MM.1S (cell line): ENCODE measurements at regions not wholly inside any gene's neighbourhood (a gene's known extent, or its start where the extent isn't known, plus 50 kb on each side); places are given as distances from the start of the nearest gene placed in this dataset.
"Not testable (repeated sequence)": the region's sequence is repeated elsewhere in the genome, so short reads cannot be mapped to it uniquely, and the experiment has no call there.

ENCODE experiments used
- DNase-seq: peaks from one replicate; pipeline ENCODE4 v3.0.0-alpha.2; 2015
- H2AFZ ChIP-seq: fragments of 300-600 bp; sonication (generic); 2 replicates; pipeline ENCODE4 v1.6.0; 2016; ENCODE audit warnings: antibody characterized with exemption, low read length
- H3F3A ChIP-seq: fragments of 300-600 bp; sonication (generic); 2 replicates; pipeline ENCODE4 v1.6.1; 2016; ENCODE audit warnings: mild to moderate bottlenecking, antibody characterized with exemption, low read length, moderate library complexity, mixed read lengths; ENCODE audit not compliant: insufficient read depth
- H3K27ac ChIP-seq: fragments of 300-600 bp; sonication (generic); 2 replicates; pipeline ENCODE4 v1.5.1; 2016; ENCODE audit warnings: mild to moderate bottlenecking, low read length
- H3K27me3 ChIP-seq: fragments of 300-600 bp; sonication (generic); replicated peaks from 2 replicates; pipeline ENCODE4 v1.6.0; 2016; ENCODE audit warnings: low read length; ENCODE audit not compliant: insufficient read depth
- H3K36me3 ChIP-seq: fragments of 300-600 bp; sonication (generic); replicated peaks from 2 replicates; pipeline ENCODE4 v1.6.1; 2016; ENCODE audit warnings: mild to moderate bottlenecking, low read length, mixed read lengths; ENCODE audit not compliant: insufficient read depth
- H3K4me1 ChIP-seq: fragments of 300-600 bp; sonication (generic); 2 replicates; pipeline ENCODE4 v1.6.1; 2016; ENCODE audit warnings: low read length, mixed read lengths
- H3K4me2 ChIP-seq: fragments of 300-600 bp; sonication (generic); 2 replicates; pipeline ENCODE4 v1.6.0; 2016; ENCODE audit warnings: low read depth, low read length
- H3K4me3 ChIP-seq: fragments of 300-600 bp; sonication (generic); 2 replicates; pipeline ENCODE4 v1.5.1; 2016; ENCODE audit warnings: low read length, mixed read lengths
- H3K79me2 ChIP-seq: fragments of 300-600 bp; sonication (generic); 2 replicates; pipeline ENCODE4 v1.6.1; 2016; ENCODE audit warnings: mixed run types, low read length, mixed read lengths
- H3K9ac ChIP-seq: fragments of 300-600 bp; sonication (generic); 2 replicates; pipeline ENCODE4 v1.6.1; 2016; ENCODE audit warnings: low read length, mixed read lengths
- H3K9me2 ChIP-seq: fragments of 300-600 bp; sonication (generic); replicated peaks from 2 replicates; pipeline ENCODE4 v1.6.1; 2016; ENCODE audit warnings: mild to moderate bottlenecking, low read length, mixed read lengths; ENCODE audit not compliant: insufficient read depth
- H3K9me3 ChIP-seq: fragments of 300-600 bp; sonication (generic); replicated peaks from 2 replicates; pipeline ENCODE4 v1.6.1; 2016; ENCODE audit warnings: mild to moderate bottlenecking, low read length, mixed read lengths; ENCODE audit not compliant: insufficient read depth
- H4K20me1 ChIP-seq: fragments of 300-600 bp; sonication (generic); 2 replicates; pipeline ENCODE4 v1.6.1; 2016; ENCODE audit warnings: mild to moderate bottlenecking, low read length, moderate library complexity, mixed read lengths; ENCODE audit not compliant: insufficient read depth
- CTCF ChIP-seq: fragments of 300-600 bp; sonication (generic); IDR thresholded peaks from 2 replicates; pipeline ENCODE4 v1.5.1; 2016; ENCODE audit warnings: antibody characterized with exemption, low read length, mixed read lengths
- EZH2 ChIP-seq: fragments of 300-600 bp; sonication (generic); optimal IDR thresholded peaks from 2 replicates; pipeline ENCODE3; 2017; ENCODE audit warnings: low read depth, mild to moderate bottlenecking, antibody characterized with exemption, low read length, mixed read lengths
- EZH2phosphoT487 ChIP-seq: fragments of 300-600 bp; sonication (generic); IDR thresholded peaks from 2 replicates; pipeline ENCODE4 v1.6.1; 2018; ENCODE audit warnings: antibody characterized with exemption, low read length

GRCh38 chr10:109237050-109237449 is 686.3 kb downstream of the XPNPEP1 start:
- Histone ChIP-seq H3K27ac (no peak overlapping the region), H3K4me1 (no peaks in the 10 kb centered on the region), H3K9me2 (no peaks in the 10 kb centered on the region), H4K20me1 (no peaks in the 10 kb centered on the region), H3F3A (no peaks in the 10 kb centered on the region), H3K36me3 (no peaks in the 10 kb centered on the region), H2AFZ (no peak overlapping the region), H3K4me2 (no peak overlapping the region), H3K27me3 (no peaks in the 10 kb centered on the region), H3K4me3 (no peak overlapping the region), H3K79me2 (no peaks in the 10 kb centered on the region), H3K9ac (no peak overlapping the region), H3K9me3 (no peaks in the 10 kb centered on the region)
- no peak for DNase-seq
- TF ChIP-seq CTCF = no peak
- no peak for TF ChIP-seq EZH2phosphoT487
- no peak for TF ChIP-seq EZH2

DNA sequence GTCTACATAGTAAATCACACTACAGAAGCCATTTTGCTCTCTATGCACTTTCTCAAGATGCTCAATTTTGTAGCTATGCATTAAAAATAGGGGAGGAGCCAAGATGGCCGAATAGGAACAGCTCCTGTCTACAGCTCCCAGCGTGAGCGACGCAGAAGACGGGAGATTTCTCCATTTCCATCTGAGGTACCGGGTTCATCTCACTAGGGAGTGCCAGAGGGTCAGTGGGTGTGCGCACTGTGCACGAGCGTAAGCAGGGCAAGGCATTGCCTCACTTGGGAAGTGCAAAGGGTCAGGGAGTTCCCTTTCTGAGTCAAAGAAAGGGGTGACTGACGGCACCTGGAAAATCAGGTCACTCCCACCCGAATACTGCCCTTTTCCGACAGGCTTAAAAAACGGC is 699.8 kb downstream of the XPNPEP1 start:
- not testable (repeated sequence) for H3K4me3 ChIP-seq, H2AFZ ChIP-seq, DNase-seq, H3K4me2 ChIP-seq, H3K9ac ChIP-seq, H3K27ac ChIP-seq, H4K20me1 ChIP-seq, H3K36me3 ChIP-seq, H3K9me2 ChIP-seq, H3F3A ChIP-seq, H3K27me3 ChIP-seq, H3K79me2 ChIP-seq, H3K9me3 ChIP-seq
- H3K4me1 ChIP-seq = peaks cover 15% of the 10 kb centered on the region

DNA sequence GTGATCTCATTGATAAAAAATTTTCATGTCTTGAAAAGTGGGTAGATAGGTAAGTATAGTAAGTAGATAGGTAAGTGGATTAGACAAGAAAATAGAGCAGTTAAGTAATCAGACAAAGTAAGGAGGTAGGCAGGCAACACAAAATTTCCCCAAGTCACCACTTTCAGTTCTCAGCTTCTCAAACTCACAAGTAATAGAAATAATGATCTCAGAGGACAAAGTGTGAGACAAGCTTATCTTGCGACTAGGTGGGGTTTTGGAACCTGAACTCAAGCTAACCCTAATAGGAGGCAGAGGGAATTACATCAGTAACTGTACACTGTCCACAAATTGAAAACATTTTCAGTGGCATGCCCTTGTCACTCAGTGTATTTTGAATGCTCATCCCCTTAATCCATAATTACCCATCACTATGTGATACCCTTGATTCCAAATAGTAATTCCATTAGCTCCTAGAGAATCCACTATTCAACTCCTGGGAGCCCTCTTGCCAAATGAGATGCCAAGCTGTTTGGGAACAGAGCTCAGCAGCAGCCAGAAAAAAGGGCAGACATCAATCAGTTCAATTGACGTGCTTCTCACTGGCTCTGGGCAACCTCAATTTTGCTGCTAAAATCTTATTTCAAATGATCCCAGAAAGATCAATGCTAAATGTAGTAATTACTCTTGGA is 703.2 kb downstream of the XPNPEP1 start:
- no peak overlapping the region for H3K4me2 ChIP-seq
- no peaks in the 10 kb centered on the region for H3K36me3 ChIP-seq
- no peak for TF ChIP-seq EZH2
- TF ChIP-seq EZH2phosphoT487 = no peak
- TF ChIP-seq CTCF = no peak

GRCh38 chr10:109218207-109218606 is 705.1 kb downstream of the XPNPEP1 start:
- peak; percentile 80 for DNase-seq
- Histone ChIP-seq H2AFZ (no peak overlapping the region), H3K79me2 (no peaks in the 10 kb centered on the region), H3K27ac (no peak overlapping the region), H4K20me1 (no peaks in the 10 kb centered on the region), H3K4me2 (no peak overlapping the region), H3K9me2 (no peaks in the 10 kb centered on the region), H3K4me1 (peaks cover 21% of the 10 kb centered on the region), H3F3A (0 out of 2 replicates have a peak, but pooled peaks cover 2% of the 10 kb centered on the region), H3K9ac (no peak overlapping the region), H3K27me3 (no peaks in the 10 kb centered on the region), H3K9me3 (no peaks in the 10 kb centered on the region), H3K36me3 (no peaks in the 10 kb centered on the region), H3K4me3 (no peak overlapping the region)
- no peak for TF ChIP-seq CTCF
- no peak for TF ChIP-seq EZH2
- TF ChIP-seq EZH2phosphoT487 = no peak

More for the DNA sequence above, 703.2 kb downstream of the XPNPEP1 start:
- peak; percentile 54 for DNase-seq
- Histone ChIP-seq H2AFZ (no peak overlapping the region), H3K27me3 (no peaks in the 10 kb centered on the region), H3K4me1 (peaks cover 21% of the 10 kb centered on the region), H3K9ac (no peak overlapping the region), H3K9me2 (no peaks in the 10 kb centered on the region), H3F3A (0 out of 2 replicates have a peak, but pooled peaks cover 2% of the 10 kb centered on the region), H3K27ac (no peak overlapping the region), H3K79me2 (no peaks in the 10 kb centered on the region), H3K9me3 (no peaks in the 10 kb centered on the region), H3K4me3 (no peak overlapping the region), H4K20me1 (no peaks in the 10 kb centered on the region)
